SHP77 treated with DMSO at 0.1 percent for 48 hours (cell line): ENCODE measurements at regions not wholly inside any gene's neighbourhood (a gene's known extent, or its start where the extent isn't known, plus 50 kb on each side); places are given as distances from the start of the nearest gene placed in this dataset.
A peak's percentile ranks its signal among the peaks of the same experiment; 100 is the strongest.

Experiments
- DNase-seq: peaks from one replicate; lab custom pipeline; 2025; lab: John Stamatoyannopoulos, UW

DNA sequence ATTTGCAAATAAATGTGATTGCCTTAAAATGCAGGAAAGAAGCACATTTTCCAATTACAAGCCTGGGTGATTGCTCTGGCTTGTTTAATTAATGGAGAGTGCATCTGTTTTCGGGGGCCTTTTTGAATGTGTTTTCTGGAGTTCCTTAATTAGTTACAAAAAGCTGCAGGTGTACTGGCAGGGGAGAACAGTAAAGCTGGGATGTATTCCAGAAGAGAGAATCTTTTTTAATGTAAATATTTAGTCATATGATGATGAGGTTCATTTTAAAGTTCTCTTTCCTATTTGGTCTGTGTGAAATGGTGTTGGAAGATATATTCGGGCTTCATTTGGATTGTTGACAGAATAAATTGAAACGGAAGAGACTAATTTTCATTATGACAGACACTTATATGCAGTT lies 70.9 kb upstream of the N4BP1 start:
- DNase-seq: no peak

DNA sequence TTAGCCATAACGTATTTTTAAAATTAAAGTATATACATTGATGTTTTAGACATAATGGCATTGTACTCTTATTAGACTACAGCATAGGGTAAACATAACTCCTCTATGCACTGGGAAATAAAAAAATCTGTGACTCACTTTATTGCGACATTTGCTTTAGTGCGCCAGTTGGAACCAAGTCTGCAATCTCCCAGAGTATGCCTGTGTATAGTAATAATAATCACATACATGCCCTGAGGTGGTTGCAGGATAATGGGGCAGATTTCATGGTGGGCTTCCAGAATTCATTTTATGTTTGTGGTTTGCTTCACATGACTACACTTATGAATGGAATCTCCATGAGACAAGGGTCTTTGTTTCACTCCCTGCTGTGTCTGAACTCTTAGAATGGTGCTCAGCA lies 66.9 kb upstream of the N4BP1 start:
- no peak for DNase-seq

DNA sequence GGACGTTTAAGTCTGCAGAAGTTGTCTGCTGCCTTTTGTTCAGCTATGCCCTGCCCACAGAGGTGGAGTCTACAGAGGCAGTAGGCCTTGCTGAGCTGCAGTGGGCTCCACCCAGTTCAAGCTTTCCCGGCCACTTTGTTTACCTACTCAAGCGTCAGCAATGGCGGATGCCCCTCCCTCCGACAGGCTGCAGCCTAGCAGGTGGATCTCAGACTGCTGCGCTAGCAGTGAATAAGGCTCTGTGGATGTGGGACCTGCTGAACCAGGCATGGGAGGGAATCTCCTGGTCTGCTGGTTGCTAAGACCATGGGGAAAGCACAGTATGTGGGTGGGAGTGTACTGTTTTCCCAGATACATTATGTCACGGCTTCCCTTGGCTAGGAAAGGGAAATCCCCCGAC lies 58.2 kb upstream of the N4BP1 start:
- peak; percentile 31 for DNase-seq

DNA sequence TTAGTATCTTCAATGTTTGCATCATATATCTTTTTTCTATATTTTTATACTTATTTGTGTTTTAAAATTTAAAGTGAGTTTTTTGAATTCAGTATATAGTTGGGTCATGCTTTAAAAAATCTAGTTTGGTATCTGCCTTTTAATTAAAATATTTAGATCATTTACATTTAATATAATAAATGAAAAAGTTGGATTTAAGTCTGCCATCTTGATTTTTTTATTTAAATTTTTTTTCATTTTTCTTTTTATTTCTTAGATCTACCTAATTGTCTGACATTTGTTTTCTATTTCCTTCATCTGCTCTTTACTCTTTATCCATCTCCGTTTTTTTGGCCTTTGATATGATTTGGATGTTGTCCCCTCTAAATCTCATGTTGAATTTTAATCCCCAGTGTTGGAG lies 50.0 kb upstream of the N4BP1 start:
- no peak for DNase-seq
